Hepatocyte (in vitro differentiated cells): ENCODE measurements at regions not wholly inside any gene's neighbourhood (a gene's known extent, or its start where the extent isn't known, plus 50 kb on each side); places are given as distances from the start of the nearest gene placed in this dataset.

Source experiments
- DNase-seq: peaks from one replicate; pipeline ENCODE4 v3.0.0-alpha.2; 2016; ENCODE audit warnings: low spot score
- H2AFZ ChIP-seq: fragments of 200-600 bp; sonication (generic); 2 replicates; pipeline ENCODE4 v1.6.0; 2016; ENCODE audit warnings: antibody characterized with exemption, mild to moderate bottlenecking
- H3K27ac ChIP-seq: fragments of 200-600 bp; sonication (generic); 2 replicates; pipeline ENCODE4 v1.5.1; 2016; ENCODE audit warnings: mild to moderate bottlenecking
- H3K27me3 ChIP-seq: fragments of 200-600 bp; sonication (generic); 2 replicates; pipeline ENCODE4 v1.6.1; 2016
- H3K36me3 ChIP-seq: fragments of 200-600 bp; sonication (generic); replicated peaks from 2 replicates; pipeline ENCODE4 v1.5.1; 2016; ENCODE audit warnings: low read depth; ENCODE audit not compliant: insufficient read depth
- H3K4me1 ChIP-seq: fragments of 200-600 bp; sonication (generic); 2 replicates; pipeline ENCODE4 v1.5.1; 2016; ENCODE audit warnings: mild to moderate bottlenecking, moderate library complexity; ENCODE audit not compliant: insufficient read depth
- H3K4me2 ChIP-seq: fragments of 200-600 bp; sonication (generic); 2 replicates; pipeline ENCODE4 v1.6.0; 2016
- H3K4me3 ChIP-seq: fragments of 200-600 bp; sonication (generic); 2 replicates; pipeline ENCODE4 v1.5.1; 2016; ENCODE audit warnings: mild to moderate bottlenecking
- H3K79me2 ChIP-seq: fragments of 200-600 bp; sonication (generic); 2 replicates; pipeline ENCODE4 v1.6.0; 2017; ENCODE audit warnings: mild to moderate bottlenecking
- H3K9me2 ChIP-seq: fragments of 200-600 bp; sonication (generic); replicated peaks from 2 replicates; pipeline ENCODE4 v1.6.0; 2017; ENCODE audit warnings: mild to moderate bottlenecking; ENCODE audit not compliant: insufficient read depth
- H3K9me3 ChIP-seq: fragments of 200-600 bp; sonication (generic); 2 replicates; pipeline ENCODE4 v1.5.1; 2016; ENCODE audit warnings: low read depth, mild to moderate bottlenecking
- H4K20me1 ChIP-seq: fragments of 200-600 bp; sonication (generic); 2 replicates; pipeline ENCODE4 v1.6.0; 2016; ENCODE audit warnings: mild to moderate bottlenecking; ENCODE audit not compliant: insufficient read depth, poor library complexity, severe bottlenecking
- CTCF ChIP-seq: fragments of 200-600 bp; sonication (generic); IDR thresholded peaks from 2 replicates; pipeline ENCODE4 v1.5.1; 2016; ENCODE audit warnings: antibody characterized with exemption, mild to moderate bottlenecking; ENCODE audit not compliant: poor library complexity
- EZH2 ChIP-seq: fragments of 200-600 bp; sonication (generic); IDR thresholded peaks from 2 replicates; pipeline ENCODE4 v1.6.1; 2016; ENCODE audit warnings: antibody characterized with exemption, mild to moderate bottlenecking, borderline replicate concordance
- EZH2phosphoT487 ChIP-seq: fragments of 200-600 bp; sonication (generic); IDR thresholded peaks from one replicate; pipeline ENCODE4 v1.6.1; 2018; ENCODE audit warnings: antibody characterized with exemption, mild to moderate bottlenecking, low read depth, moderate library complexity; ENCODE audit not compliant: unreplicated experiment, severe bottlenecking
- WGBS: methylation state at CpG from one replicate; pipeline ENCODE4 v1.1.6; 2016; ENCODE audit warnings: low lambda C conversion rate; ENCODE audit errors: missing lambda C conversion rate; 5-methylcytosine and 5-hydroxymethylcytosine counted together

- no peak for DNase-seq
- Histone ChIP-seq H3K4me1 (no peaks in the 10 kb centered on the region), H3K4me3 (no peak overlapping the region), H3K9me2 (no peaks in the 10 kb centered on the region), H3K79me2 (no peaks in the 10 kb centered on the region), H3K36me3 (no peaks in the 10 kb centered on the region), H3K27ac (no peak overlapping the region), H3K4me2 (no peak overlapping the region), H3K27me3 (no peaks in the 10 kb centered on the region), H4K20me1 (no peaks in the 10 kb centered on the region), H2AFZ (no peak overlapping the region), H3K9me3 (no peaks in the 10 kb centered on the region)
- no peak for TF ChIP-seq CTCF
- TF ChIP-seq EZH2phosphoT487, result no peak
- TF ChIP-seq EZH2, result no peak
These were observed 186.2 kb upstream of the CTAGE1 start for GRCh38 chr18:22603902-22604301.

- H3K4me2 ChIP-seq, result no peak overlapping the region
- TF ChIP-seq EZH2phosphoT487, result no peak
- TF ChIP-seq CTCF, result no peak
- no peak for TF ChIP-seq EZH2
- no peaks in the 10 kb centered on the region for H3K9me3 ChIP-seq
- no peaks in the 10 kb centered on the region for H3K4me1 ChIP-seq
- H3K27ac ChIP-seq, result no peak overlapping the region
- 89% methylated on average over 10 of the region's 10 CpGs for WGBS
- no peaks in the 10 kb centered on the region for H3K36me3 ChIP-seq
- H3K4me3 ChIP-seq, result no peak overlapping the region
- no peaks in the 10 kb centered on the region for H4K20me1 ChIP-seq
- H3K9me2 ChIP-seq, result no peaks in the 10 kb centered on the region
- H3K27me3 ChIP-seq, result no peaks in the 10 kb centered on the region
- DNase-seq, result no peak
- H2AFZ ChIP-seq, result no peak overlapping the region
- H3K79me2 ChIP-seq, result no peaks in the 10 kb centered on the region
These were observed 186.8 kb upstream of the CTAGE1 start for GRCh38 chr18:22604390-22604985.

- H3K9me2 ChIP-seq, result no peaks in the 10 kb centered on the region
- no peaks in the 10 kb centered on the region for H4K20me1 ChIP-seq
- no peak overlapping the region for H3K4me2 ChIP-seq
- H3K36me3 ChIP-seq, result no peaks in the 10 kb centered on the region
- TF ChIP-seq CTCF, result no peak
- no peak for TF ChIP-seq EZH2phosphoT487
- TF ChIP-seq EZH2, result no peak
- H3K27me3 ChIP-seq, result no peaks in the 10 kb centered on the region
- H2AFZ ChIP-seq, result no peak overlapping the region
- no peaks in the 10 kb centered on the region for H3K4me1 ChIP-seq
- DNase-seq, result no peak
- H3K4me3 ChIP-seq, result no peak overlapping the region
- WGBS, result 85% methylated on average over 3 of the region's 3 CpGs
- H3K79me2 ChIP-seq, result no peaks in the 10 kb centered on the region
- no peaks in the 10 kb centered on the region for H3K9me3 ChIP-seq
- no peak overlapping the region for H3K27ac ChIP-seq
These were observed 187.3 kb upstream of the CTAGE1 start for GRCh38 chr18:22604986-22605421.

- Histone ChIP-seq H3K4me1 (no peaks in the 10 kb centered on the region), H3K9me2 (no peaks in the 10 kb centered on the region), H3K4me3 (no peak overlapping the region), H3K27ac (no peak overlapping the region), H3K27me3 (no peaks in the 10 kb centered on the region), H3K4me2 (no peak overlapping the region), H3K79me2 (no peaks in the 10 kb centered on the region), H4K20me1 (no peaks in the 10 kb centered on the region), H3K36me3 (no peaks in the 10 kb centered on the region), H2AFZ (no peak overlapping the region), H3K9me3 (no peaks in the 10 kb centered on the region)
- WGBS, result 69% methylated on average over 4 of the region's 4 CpGs
- TF ChIP-seq EZH2phosphoT487, result no peak
- TF ChIP-seq EZH2, result no peak
- no peak for TF ChIP-seq CTCF
- DNase-seq, result no peak
These were observed 188.0 kb upstream of the CTAGE1 start for GRCh38 chr18:22605736-22606135.
